ENCODE measurements at regions not wholly inside any gene's neighbourhood (a gene's known extent, or its start where the extent isn't known, plus 50 kb on each side); places are given as distances from the start of the nearest gene placed in this dataset.
"Not testable (repeated sequence)": the region's sequence is repeated elsewhere in the genome, so short reads cannot be mapped to it uniquely, and the experiment has no call there.

GRCh38 chr1:194950584-194950983 is 1657.7 kb downstream of the KCNT2 start:
- ATAC-seq (no peak), DNase-seq (ENCODE audit: low spot score in 2 of 2) (no peak)
- no peak overlapping the region for H3K27ac Mint-ChIP-seq
- peaks cover 0 to 5% of the 10 kb centered on the region in 2 donors for H3K36me3 Mint-ChIP-seq
- peaks cover 8 to 14% of the 10 kb centered on the region in 2 donors for H3K9me3 Mint-ChIP-seq

GRCh38 chr1:194940336-194941030 is 1667.8 kb downstream of the KCNT2 start:
- no peaks in the 10 kb centered on the region for H3K9me3 Mint-ChIP-seq
- no peaks in the 10 kb centered on the region for H3K36me3 Mint-ChIP-seq
- DNase-seq (ENCODE audit: low spot score in 2 of 2) (no peak), ATAC-seq (no peak)
- H3K27ac Mint-ChIP-seq, result no peak overlapping the region

GRCh38 chr1:194935864-194936263 is 1672.4 kb downstream of the KCNT2 start:
- no peak overlapping the region for H3K27ac Mint-ChIP-seq
- no peak for ATAC-seq
- no peaks in the 10 kb centered on the region for H3K36me3 Mint-ChIP-seq
- DNase-seq (ENCODE audit: low spot score in 2 of 2), result no peak
- H3K9me3 Mint-ChIP-seq, result peaks cover 5% of the 10 kb centered on the region in 2 donors

- Mint-ChIP-seq H3K9me3 (peaks cover 5% of the 10 kb centered on the region in 2 donors), H3K36me3 (no peaks in the 10 kb centered on the region), H3K27ac (no peak overlapping the region)
- ATAC-seq (no peak), DNase-seq (ENCODE audit: low spot score in 2 of 2) (no peak)
Measured at GRCh38 chr1:194931166-194931565, 1677.1 kb downstream of the KCNT2 start.

GRCh38 chr1:194930132-194930531 is 1678.1 kb downstream of the KCNT2 start:
- DNase-seq (ENCODE audit: low spot score in 2 of 2) (no peak), ATAC-seq (no peak)
- no peaks in the 10 kb centered on the region for H3K36me3 Mint-ChIP-seq
- H3K27ac Mint-ChIP-seq, result no peak overlapping the region
- H3K9me3 Mint-ChIP-seq, result peaks cover 4 to 5% of the 10 kb centered on the region in 2 donors

- H3K9me3 Mint-ChIP-seq, result no peaks in the 10 kb centered on the region
- H3K27ac Mint-ChIP-seq, result no peak overlapping the region
- H3K36me3 Mint-ChIP-seq, result no peaks in the 10 kb centered on the region
- DNase-seq (ENCODE audit: low spot score in 2 of 2), result no peak
- no peak for ATAC-seq
Measured at GRCh38 chr1:194929357-194929756, 1678.9 kb downstream of the KCNT2 start.

- ATAC-seq, result no peak
- H3K36me3 Mint-ChIP-seq, result no peaks in the 10 kb centered on the region
Measured at GRCh38 chr1:194919146-194919545, 1689.1 kb downstream of the KCNT2 start.

GRCh38 chr1:194917769-194918168 is 1690.5 kb downstream of the KCNT2 start:
- DNase-seq (ENCODE audit: low spot score in 2 of 2) (no peak), ATAC-seq (no peak)
- Mint-ChIP-seq H3K36me3 (no peaks in the 10 kb centered on the region), H3K27ac (no peak overlapping the region), H3K9me3 (no peaks in the 10 kb centered on the region)

More at GRCh38 chr1:194919146-194919545, 1689.1 kb downstream of the KCNT2 start:
- Mint-ChIP-seq H3K9me3 (peaks cover 0 to 4% of the 10 kb centered on the region in 2 donors), H3K27ac (no peak overlapping the region)
- DNase-seq (ENCODE audit: low spot score in 2 of 2), result no peak

GRCh38 chr1:194908643-194909042 is 1699.6 kb downstream of the KCNT2 start:
- DNase-seq (ENCODE audit: low spot score in 2 of 2), result no peak
- no peak for ATAC-seq
- Mint-ChIP-seq H3K27ac (no peak overlapping the region), H3K36me3 (no peaks in the 10 kb centered on the region), H3K9me3 (no peaks in the 10 kb centered on the region)

GRCh38 chr1:194903524-194903923 is 1704.7 kb downstream of the KCNT2 start:
- no peaks in the 10 kb centered on the region for H3K36me3 Mint-ChIP-seq
- DNase-seq (ENCODE audit: low spot score in 2 of 2) (no peak), ATAC-seq (no peak)

GRCh38 chr1:194889310-194889709 is 1702.9 kb upstream of the B3GALT2 start:
- DNase-seq (ENCODE audit: low spot score in 2 of 2), result no peak
- no peaks in the 10 kb centered on the region for H3K36me3 Mint-ChIP-seq
- H3K9me3 Mint-ChIP-seq, result peaks cover 0 to 11% of the 10 kb centered on the region in 2 donors
- H3K27ac Mint-ChIP-seq, result no peak overlapping the region
- no peak for ATAC-seq

More at GRCh38 chr1:194903524-194903923, 1704.7 kb downstream of the KCNT2 start:
- Mint-ChIP-seq H3K27ac (no peak overlapping the region), H3K9me3 (no peaks in the 10 kb centered on the region)

- Mint-ChIP-seq H3K27ac (no peak overlapping the region), H3K36me3 (no peaks in the 10 kb centered on the region), H3K9me3 (peaks cover 0 to 6% of the 10 kb centered on the region in 2 donors)
- no peak for ATAC-seq
- no peak for DNase-seq (ENCODE audit: low spot score in 2 of 2)
Measured at GRCh38 chr1:194870860-194871259, 1684.4 kb upstream of the B3GALT2 start.

GRCh38 chr1:194866153-194866552 is 1679.7 kb upstream of the B3GALT2 start:
- H3K36me3 Mint-ChIP-seq, result no peaks in the 10 kb centered on the region
- DNase-seq (ENCODE audit: low spot score in 2 of 2) (no peak), ATAC-seq (no peak)
- no peak overlapping the region for H3K27ac Mint-ChIP-seq
- H3K9me3 Mint-ChIP-seq, result peaks cover 4 to 5% of the 10 kb centered on the region in 2 donors

- ATAC-seq (no peak), DNase-seq (ENCODE audit: low spot score in 2 of 2) (no peak)
- Mint-ChIP-seq H3K9me3 (peaks cover 5 to 7% of the 10 kb centered on the region in 2 donors), H3K36me3 (no peaks in the 10 kb centered on the region), H3K27ac (no peak overlapping the region)
Measured at GRCh38 chr1:194865383-194865782, 1679.0 kb upstream of the B3GALT2 start.

GRCh38 chr1:194862129-194862528 is 1675.7 kb upstream of the B3GALT2 start:
- Mint-ChIP-seq H3K27ac (no peak overlapping the region), H3K9me3 (peaks cover 7 to 8% of the 10 kb centered on the region in 2 donors), H3K36me3 (no peaks in the 10 kb centered on the region)
- no peak for DNase-seq (ENCODE audit: low spot score in 2 of 2)
- ATAC-seq, result no peak

- Mint-ChIP-seq H3K27ac (no peak overlapping the region), H3K9me3 (peaks cover 7 to 8% of the 10 kb centered on the region in 2 donors), H3K36me3 (no peaks in the 10 kb centered on the region)
- DNase-seq (ENCODE audit: low spot score in 2 of 2), result no peak
- no peak for ATAC-seq
Measured at GRCh38 chr1:194860248-194861201, 1674.1 kb upstream of the B3GALT2 start.

GRCh38 chr1:194859481-194860154 is 1673.2 kb upstream of the B3GALT2 start:
- not testable (repeated sequence) for ATAC-seq; H3K9me3 Mint-ChIP-seq; H3K27ac Mint-ChIP-seq; H3K36me3 Mint-ChIP-seq; DNase-seq (ENCODE audit: low spot score in 2 of 2)

Measured in activated naive CD4-positive, alpha-beta T cell treated with anti-CD3 and anti-CD28 coated beads, Interleukin-2, amount 50 U/mL, for 72 hours (primary cell).